DMS153 (cell line): ENCODE measurements at regions not wholly inside any gene's neighbourhood (a gene's known extent, or its start where the extent isn't known, plus 50 kb on each side); places are given as distances from the start of the nearest gene placed in this dataset.

Source experiments
- DNase-seq: peaks from one replicate; lab custom pipeline; 2025; lab: John Stamatoyannopoulos, UW

GRCh38 chr18:2312440-2312839 lies 258.9 kb downstream of the METTL4 start:
- no peak for DNase-seq

- no peak for DNase-seq
Observed at GRCh38 chr18:2313332-2313731, 258.0 kb downstream of the METTL4 start.

GRCh38 chr18:2316082-2316750 lies 255.1 kb downstream of the METTL4 start:
- no peak for DNase-seq

GRCh38 chr18:2316751-2317696 lies 254.3 kb downstream of the METTL4 start:
- DNase-seq = no peak

GRCh38 chr18:2324459-2324858 lies 246.8 kb downstream of the METTL4 start:
- no peak for DNase-seq

GRCh38 chr18:2325308-2325849 lies 245.9 kb downstream of the METTL4 start:
- no peak for DNase-seq

GRCh38 chr18:2325933-2326332 lies 245.4 kb downstream of the METTL4 start:
- no peak for DNase-seq

- DNase-seq = no peak
Observed at GRCh38 chr18:2326999-2327398, 244.3 kb downstream of the METTL4 start.

GRCh38 chr18:2330764-2331163 lies 240.5 kb downstream of the METTL4 start:
- DNase-seq = no peak

- no peak for DNase-seq
Observed at GRCh38 chr18:2331491-2331890, 239.8 kb downstream of the METTL4 start.

- no peak for DNase-seq
Observed at GRCh38 chr18:2336690-2337392, 234.5 kb downstream of the METTL4 start.

GRCh38 chr18:2337552-2338141 lies 233.7 kb downstream of the METTL4 start:
- DNase-seq = no peak

GRCh38 chr18:2338601-2339000 lies 232.7 kb downstream of the METTL4 start:
- DNase-seq = no peak

- no peak for DNase-seq
Observed at GRCh38 chr18:2340335-2340734, 231.0 kb downstream of the METTL4 start.

- DNase-seq = no peak
Observed at GRCh38 chr18:2348003-2348402, 223.3 kb downstream of the METTL4 start.

- DNase-seq = no peak
Observed at GRCh38 chr18:2351126-2351850, 220.0 kb downstream of the METTL4 start.

- DNase-seq = no peak
Observed at GRCh38 chr18:2354292-2354691, 217.0 kb downstream of the METTL4 start.

GRCh38 chr18:2356906-2357305 lies 214.4 kb downstream of the METTL4 start:
- DNase-seq = no peak

- no peak for DNase-seq
Observed at GRCh38 chr18:2360861-2361260, 210.4 kb downstream of the METTL4 start.

- DNase-seq = no peak
Observed at GRCh38 chr18:2368102-2368501, 203.2 kb downstream of the METTL4 start.

- DNase-seq = no peak
Observed at GRCh38 chr18:2376707-2377106, 194.6 kb downstream of the METTL4 start.
